Tibial nerve (tissue), 4 donors: ENCODE measurements at regions not wholly inside any gene's neighbourhood (a gene's known extent, or its start where the extent isn't known, plus 50 kb on each side); places are given as distances from the start of the nearest gene placed in this dataset.

Experiments used
- CTCF ChIP-seq, 5 experiments: fragments of 200-600 bp in 3 of 5; fragments of 450-650 bp in 2 of 5; sonication (generic) in 3 of 5; IDR thresholded peaks; one replicate each; pipeline ENCODE4 v1.5.1; 2016 to 2019; ENCODE audit warnings: antibody characterized with exemption in 5 of 5, mild to moderate bottlenecking in 3 of 5, moderate library complexity in 2 of 5
- EP300 ChIP-seq, 2 donors: sonication (generic); formaldehyde crosslinking; IDR thresholded peaks; one replicate each; pipeline ENCODE4 v1.6.1; 2017; ENCODE audit warnings: antibody characterized with exemption in 2 of 2, mild to moderate bottlenecking in 1 of 2
- POLR2A ChIP-seq, 2 donors: fragments of 450-650 bp; IDR thresholded peaks; one replicate each; pipeline ENCODE4 v1.6.1; 2017; ENCODE audit warnings: antibody characterized with exemption in 2 of 2, mild to moderate bottlenecking in 2 of 2, moderate library complexity in 2 of 2

- TF ChIP-seq CTCF (IDR thresholded peaks at IDR 0.05) (no peak), POLR2A (IDR thresholded peaks at IDR 0.05) (no peak), EP300 (IDR thresholded peaks at IDR 0.05) (no peak)
Measured at GRCh38 chr14:31957565-31957964, 119.5 kb upstream of the ARHGAP5 start.
